ENCODE measurements at regions not wholly inside any gene's neighbourhood (a gene's known extent, or its start where the extent isn't known, plus 50 kb on each side); places are given as distances from the start of the nearest gene placed in this dataset.

GRCh38 chr3:144831955-144832716 is 860.5 kb downstream of the DIPK2A start:
- Histone ChIP-seq H3K27me3 (ENCODE audit: control insufficient read depth, low read length) (no peaks in the 10 kb centered on the region), H3F3A (ENCODE audit: control insufficient read depth, insufficient read depth) (no peaks in the 10 kb centered on the region), H3K4me1 (ENCODE audit: control insufficient read depth, low read length) (no peaks in the 10 kb centered on the region), H3K4me2 (ENCODE audit: low read length) (no peak overlapping the region), H3K36me3 (ENCODE audit: control insufficient read depth, low read length) (no peaks in the 10 kb centered on the region), H3K27ac (ENCODE audit: low read depth, low read length) (no peak overlapping the region), H4K20me1 (ENCODE audit: control insufficient read depth, insufficient read depth, low read depth, low read length) (no peaks in the 10 kb centered on the region), H3K4me3 (ENCODE audit: low read length) (no peak overlapping the region), H3K79me2 (ENCODE audit: control insufficient read depth, low read length) (no peaks in the 10 kb centered on the region), H3K9me3 (ENCODE audit: control insufficient read depth, insufficient read depth, low read length) (peaks cover 5% of the 10 kb centered on the region; the same call in 1 of the 2 replicates), H3K9me2 (replicated peaks; ENCODE audit: control insufficient read depth, low read length) (no peaks in the 10 kb centered on the region)
- TF ChIP-seq CTCF (IDR thresholded peaks at IDR 0.05; ENCODE audit: low read depth, low read length, poor library complexity, severe bottlenecking) (no peak), EZH2phosphoT487 (IDR thresholded peaks at IDR 0.05; ENCODE audit: borderline replicate concordance, low read length) (no peak)

- H3K4me3 ChIP-seq (ENCODE audit: low read length) = no peak overlapping the region
- H3K9me3 ChIP-seq (ENCODE audit: control insufficient read depth, insufficient read depth, low read length) = no peaks in the 10 kb centered on the region; the same call in 1 of the 2 replicates
- TF ChIP-seq CTCF (IDR thresholded peaks at IDR 0.05; ENCODE audit: low read depth, low read length, poor library complexity, severe bottlenecking) (no peak), EZH2phosphoT487 (IDR thresholded peaks at IDR 0.05; ENCODE audit: borderline replicate concordance, low read length) (no peak)
- no peaks in the 10 kb centered on the region for H3K4me1 ChIP-seq (ENCODE audit: control insufficient read depth, low read length)
- no peaks in the 10 kb centered on the region for H3K79me2 ChIP-seq (ENCODE audit: control insufficient read depth, low read length)
- H4K20me1 ChIP-seq (ENCODE audit: control insufficient read depth, insufficient read depth, low read depth, low read length) = no peaks in the 10 kb centered on the region
- H3K9me2 ChIP-seq (replicated peaks; ENCODE audit: control insufficient read depth, low read length) = no peaks in the 10 kb centered on the region
- no peak overlapping the region for H3K4me2 ChIP-seq (ENCODE audit: low read length)
- no peaks in the 10 kb centered on the region for H3K36me3 ChIP-seq (ENCODE audit: control insufficient read depth, low read length)
- H3F3A ChIP-seq (ENCODE audit: control insufficient read depth, insufficient read depth) = no peaks in the 10 kb centered on the region
- H3K27ac ChIP-seq (ENCODE audit: low read depth, low read length) = no peak overlapping the region
- H3K27me3 ChIP-seq (ENCODE audit: control insufficient read depth, low read length) = no peaks in the 10 kb centered on the region
Measured at GRCh38 chr3:144839991-144840390, 868.4 kb downstream of the DIPK2A start.

GRCh38 chr3:144840866-144841265 is 869.2 kb downstream of the DIPK2A start:
- Histone ChIP-seq H3K4me1 (ENCODE audit: control insufficient read depth, low read length) (no peaks in the 10 kb centered on the region), H3K27ac (ENCODE audit: low read depth, low read length) (no peak overlapping the region), H3K9me3 (ENCODE audit: control insufficient read depth, insufficient read depth, low read length) (no peaks in the 10 kb centered on the region; the same call in 1 of the 2 replicates), H3K79me2 (ENCODE audit: control insufficient read depth, low read length) (no peaks in the 10 kb centered on the region), H3K36me3 (ENCODE audit: control insufficient read depth, low read length) (no peaks in the 10 kb centered on the region), H4K20me1 (ENCODE audit: control insufficient read depth, insufficient read depth, low read depth, low read length) (no peaks in the 10 kb centered on the region), H3K9me2 (replicated peaks; ENCODE audit: control insufficient read depth, low read length) (no peaks in the 10 kb centered on the region), H3K27me3 (ENCODE audit: control insufficient read depth, low read length) (no peaks in the 10 kb centered on the region), H3K4me3 (ENCODE audit: low read length) (no peak overlapping the region), H3K4me2 (ENCODE audit: low read length) (no peak overlapping the region), H3F3A (ENCODE audit: control insufficient read depth, insufficient read depth) (no peaks in the 10 kb centered on the region)
- TF ChIP-seq CTCF (IDR thresholded peaks at IDR 0.05; ENCODE audit: low read depth, low read length, poor library complexity, severe bottlenecking) (no peak), EZH2phosphoT487 (IDR thresholded peaks at IDR 0.05; ENCODE audit: borderline replicate concordance, low read length) (no peak)

Measured in DOHH2 (cell line).